Lower leg skin (tissue), 4 donors: ENCODE measurements at regions not wholly inside any gene's neighbourhood (a gene's known extent, or its start where the extent isn't known, plus 50 kb on each side); places are given as distances from the start of the nearest gene placed in this dataset.
"Not testable (repeated sequence)": the region's sequence is repeated elsewhere in the genome, so short reads cannot be mapped to it uniquely, and the experiment has no call there.

Experiments used
- DNase-seq, 2 donors: peaks; one replicate each; pipeline ENCODE4 v3.0.0-alpha.2; 2019; ENCODE audit warnings: low spot score in 2 of 2
- H3K4me3 ChIP-seq: fragments of 200-600 bp; sonication (generic); 2 replicates; pipeline ENCODE4 v1.5.1; 2017; ENCODE audit warnings: mild to moderate bottlenecking, low read depth; ENCODE audit not compliant: poor library complexity, severe bottlenecking
- CTCF ChIP-seq, 3 donors: fragments of 450-650 bp; IDR thresholded peaks; one replicate each; pipeline ENCODE4 v1.5.1; 2016; ENCODE audit warnings: antibody characterized with exemption in 3 of 3, mild to moderate bottlenecking in 3 of 3, moderate library complexity in 2 of 3
- POLR2A ChIP-seq, 2 donors: fragments of 450-650 bp; IDR thresholded peaks; one replicate each; pipeline ENCODE4 v1.6.1; 2016 to 2017; ENCODE audit warnings: antibody characterized with exemption in 2 of 2, mild to moderate bottlenecking in 1 of 2, moderate library complexity in 1 of 2
- WGBS, 2 donors: methylation state at CpG; one replicate each; pipeline ENCODE4 v1.1.5; 2018; 5-methylcytosine and 5-hydroxymethylcytosine counted together
- intact Hi-C: fragments of 100-400 bp; cut with DNase I; formaldehyde crosslinking; loops from one replicate; pipeline ENCODE4 v1.15.0; 2023; ENCODE audit warnings: low total_unique reads

DNA sequence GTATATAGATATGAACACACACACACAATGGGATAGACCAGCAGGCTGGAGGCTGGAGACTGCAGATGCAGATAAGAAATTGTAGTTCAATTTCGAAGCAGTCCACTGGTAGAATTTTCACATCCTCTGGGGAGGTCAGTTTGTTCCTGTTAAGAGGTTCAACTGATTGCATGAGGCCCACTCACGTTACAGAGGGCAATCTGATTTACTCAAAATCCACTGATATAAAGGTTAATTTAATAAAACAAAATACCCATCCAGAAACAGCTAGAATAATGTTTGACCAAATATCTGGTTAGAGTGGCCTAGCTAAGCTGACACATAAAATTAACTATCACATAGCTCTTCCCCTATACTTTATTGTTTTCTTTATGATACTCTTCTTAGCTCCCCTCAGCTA, 162.9 kb upstream of the SMIM30 start:
- no peak for DNase-seq
- no peak for TF ChIP-seq CTCF (IDR thresholded peaks at IDR 0.05)
- no peak for TF ChIP-seq POLR2A (IDR thresholded peaks at IDR 0.05)
- H3K4me3 ChIP-seq, result no peak overlapping the region
- intact Hi-C loops, result no loop called here
- WGBS, 2 donors, result 62 to 80% methylated on average over 2 of the region's 2 CpGs

GRCh38 chr7:113279256-113279655, 160.9 kb upstream of the SMIM30 start:
- DNase-seq, result no peak
- TF ChIP-seq POLR2A (IDR thresholded peaks at IDR 0.05) (no peak), CTCF (IDR thresholded peaks at IDR 0.05) (no peak)

GRCh38 chr7:113270790-113271189, 152.4 kb upstream of the SMIM30 start:
- no peak for DNase-seq
- TF ChIP-seq CTCF (IDR thresholded peaks at IDR 0.05), result no peak
- no peak for TF ChIP-seq POLR2A (IDR thresholded peaks at IDR 0.05)
- no peak overlapping the region for H3K4me3 ChIP-seq
- intact Hi-C loops, result no loop called here
- WGBS, 2 donors, result 79 to 84% methylated on average over 2 of the region's 2 CpGs

More at GRCh38 chr7:113279256-113279655, 160.9 kb upstream of the SMIM30 start:
- no peak overlapping the region for H3K4me3 ChIP-seq
- intact Hi-C loops, result no loop called here

DNA sequence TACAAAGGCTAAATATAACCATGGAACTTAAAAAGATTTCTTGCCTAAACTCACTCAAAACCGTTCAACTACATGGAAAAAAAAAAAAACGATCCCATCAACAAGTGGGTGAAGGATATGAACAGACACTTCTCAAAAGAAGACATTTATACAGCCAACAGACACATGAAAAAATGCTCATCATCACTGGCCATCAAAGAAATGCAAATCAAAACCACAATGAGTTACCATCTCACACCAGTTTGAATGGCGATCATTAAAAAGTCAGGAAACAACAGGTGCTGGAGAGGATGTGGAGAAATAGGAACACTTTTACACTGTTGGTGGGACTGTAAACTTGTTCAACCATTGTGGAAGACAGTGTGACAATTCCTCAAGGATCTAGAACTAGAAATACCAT, 151.2 kb upstream of the SMIM30 start:
- 90 to 97% methylated on average over 3 of the region's 3 CpGs for WGBS, 2 donors

GRCh38 chr7:113268757-113269156, 150.4 kb upstream of the SMIM30 start:
- DNase-seq, result no peak
- H3K4me3 ChIP-seq, result no peak overlapping the region
- 49 to 63% methylated on average over 3 of the region's 3 CpGs for whole genome bisulfite sequencing, 2 donors
- TF ChIP-seq CTCF (IDR thresholded peaks at IDR 0.05), result no peak
- TF ChIP-seq POLR2A (IDR thresholded peaks at IDR 0.05), result no peak
- intact Hi-C loops, result no loop called here

More for the DNA sequence above, 151.2 kb upstream of the SMIM30 start:
- H3K4me3 ChIP-seq, DNase-seq, intact Hi-C loops: not testable (repeated sequence)

- no peak overlapping the region for H3K4me3 ChIP-seq
- TF ChIP-seq CTCF (IDR thresholded peaks at IDR 0.05) (no peak), POLR2A (IDR thresholded peaks at IDR 0.05) (no peak)
- intact Hi-C loops, result no loop called here
- WGBS, 2 donors, result 90 to 92% methylated on average over 4 of the region's 4 CpGs
- no peak for DNase-seq
These were observed 149.5 kb upstream of the SMIM30 start for GRCh38 chr7:113267885-113268284.
